HG03558 (cell line): ENCODE measurements at regions not wholly inside any gene's neighbourhood (a gene's known extent, or its start where the extent isn't known, plus 50 kb on each side); places are given as distances from the start of the nearest gene placed in this dataset.
"Not testable (repeated sequence)": the region's sequence is repeated elsewhere in the genome, so short reads cannot be mapped to it uniquely, and the experiment has no call there.

ENCODE experiments used
- ATAC-seq: cut with Tn5 transposase; IDR thresholded peaks from one replicate; pipeline ENCODE4 v1.9.1; 2021; ENCODE audit warnings: moderate number of reproducible peaks; ENCODE audit not compliant: unreplicated experiment; ENCODE audit errors: extremely low read depth

- ATAC-seq: no peak
These were observed 317.6 kb downstream of the TBL1XR1 start for GRCh38 chr3:176879710-176880109.

GRCh38 chr3:176873261-176873660, 324.0 kb downstream of the TBL1XR1 start:
- no peak for ATAC-seq

GRCh38 chr3:176872771-176873209, 324.5 kb downstream of the TBL1XR1 start:
- peak; percentile 99 for ATAC-seq

GRCh38 chr3:176870451-176870850, 326.8 kb downstream of the TBL1XR1 start:
- no peak for ATAC-seq

- no peak for ATAC-seq
These were observed 329.3 kb downstream of the TBL1XR1 start for GRCh38 chr3:176867681-176868663.

- ATAC-seq: no peak
These were observed 336.1 kb downstream of the TBL1XR1 start for GRCh38 chr3:176861137-176861536.

GRCh38 chr3:176856721-176857120, 340.6 kb downstream of the TBL1XR1 start:
- ATAC-seq: no peak

- ATAC-seq: no peak
These were observed 341.3 kb downstream of the TBL1XR1 start for GRCh38 chr3:176855901-176856486.

GRCh38 chr3:176855213-176855612, 342.1 kb downstream of the TBL1XR1 start:
- ATAC-seq: no peak

GRCh38 chr3:176850498-176850897, 346.8 kb downstream of the TBL1XR1 start:
- no peak for ATAC-seq

GRCh38 chr3:176848431-176849214, 348.7 kb downstream of the TBL1XR1 start:
- ATAC-seq: no peak

GRCh38 chr3:176842914-176843313, 354.4 kb downstream of the TBL1XR1 start:
- no peak for ATAC-seq

GRCh38 chr3:176840641-176841286, 356.5 kb downstream of the TBL1XR1 start:
- no peak for ATAC-seq

GRCh38 chr3:176839901-176840300, 357.4 kb downstream of the TBL1XR1 start:
- no peak for ATAC-seq

GRCh38 chr3:176839466-176839865, 357.8 kb downstream of the TBL1XR1 start:
- ATAC-seq: no peak

- ATAC-seq: not testable (repeated sequence)
These were observed 370.0 kb downstream of the TBL1XR1 start for GRCh38 chr3:176827244-176827643.

GRCh38 chr3:176824811-176825210, 372.5 kb downstream of the TBL1XR1 start:
- ATAC-seq: no peak

GRCh38 chr3:176820764-176821163, 376.5 kb downstream of the TBL1XR1 start:
- ATAC-seq: no peak

- ATAC-seq: no peak
These were observed 380.3 kb downstream of the TBL1XR1 start for GRCh38 chr3:176816937-176817336.

GRCh38 chr3:176814285-176814684, 383.0 kb downstream of the TBL1XR1 start:
- ATAC-seq: peak; percentile 79
